ENCODE measurements at regions not wholly inside any gene's neighbourhood (a gene's known extent, or its start where the extent isn't known, plus 50 kb on each side); places are given as distances from the start of the nearest gene placed in this dataset.

GRCh38 chr12:114783089-114783618 is 99.2 kb upstream of the TBX3 start:
- H3K4me3 ChIP-seq (ENCODE audit: low read depth, low read length), result no peak overlapping the region
- DNase-seq (ENCODE audit: low read depth), result no peak

- DNase-seq (ENCODE audit: low read depth), result no peak
These were observed 96.9 kb upstream of the TBX3 start for GRCh38 chr12:114780746-114781399.

GRCh38 chr12:114779647-114780046 is 95.7 kb upstream of the TBX3 start:
- H3K4me3 ChIP-seq (ENCODE audit: low read depth, low read length), result no peak overlapping the region
- DNase-seq (ENCODE audit: low read depth), result no peak

More at GRCh38 chr12:114780746-114781399, 96.9 kb upstream of the TBX3 start:
- H3K4me3 ChIP-seq (ENCODE audit: low read depth, low read length), result no peak overlapping the region

GRCh38 chr12:114779186-114779585 is 95.2 kb upstream of the TBX3 start:
- DNase-seq (ENCODE audit: low read depth), result no peak
- no peak overlapping the region for H3K4me3 ChIP-seq (ENCODE audit: low read depth, low read length)

GRCh38 chr12:114776731-114777442 is 92.9 kb upstream of the TBX3 start:
- no peak for DNase-seq (ENCODE audit: low read depth)
- no peak overlapping the region for H3K4me3 ChIP-seq (ENCODE audit: low read depth, low read length)

GRCh38 chr12:114774699-114775098 is 90.7 kb upstream of the TBX3 start:
- no peak for DNase-seq (ENCODE audit: low read depth)
- H3K4me3 ChIP-seq (ENCODE audit: low read depth, low read length), result no peak overlapping the region

GRCh38 chr12:114774197-114774596 is 90.2 kb upstream of the TBX3 start:
- H3K4me3 ChIP-seq (ENCODE audit: low read depth, low read length), result no peak overlapping the region

GRCh38 chr12:114770323-114770722 is 86.3 kb upstream of the TBX3 start:
- H3K4me3 ChIP-seq (ENCODE audit: low read depth, low read length), result no peak overlapping the region
- no peak for DNase-seq (ENCODE audit: low read depth)

More at GRCh38 chr12:114774197-114774596, 90.2 kb upstream of the TBX3 start:
- no peak for DNase-seq (ENCODE audit: low read depth)

- no peak overlapping the region for H3K4me3 ChIP-seq (ENCODE audit: low read depth, low read length)
- no peak for DNase-seq (ENCODE audit: low read depth)
These were observed 85.7 kb upstream of the TBX3 start for GRCh38 chr12:114769634-114770033.

GRCh38 chr12:114767906-114768722 is 84.1 kb upstream of the TBX3 start:
- H3K4me3 ChIP-seq (ENCODE audit: low read depth, low read length), result no peak overlapping the region
- DNase-seq (ENCODE audit: low read depth), result no peak

- no peak overlapping the region for H3K4me3 ChIP-seq (ENCODE audit: low read depth, low read length)
- no peak for DNase-seq (ENCODE audit: low read depth)
These were observed 83.2 kb upstream of the TBX3 start for GRCh38 chr12:114767084-114767760.

- DNase-seq (ENCODE audit: low read depth), result no peak
- no peak overlapping the region for H3K4me3 ChIP-seq (ENCODE audit: low read depth, low read length)
These were observed 82.2 kb upstream of the TBX3 start for GRCh38 chr12:114765960-114766691.

- no peak overlapping the region for H3K4me3 ChIP-seq (ENCODE audit: low read depth, low read length)
- no peak for DNase-seq (ENCODE audit: low read depth)
These were observed 80.5 kb upstream of the TBX3 start for GRCh38 chr12:114764510-114764909.

GRCh38 chr12:114762490-114763110 is 78.6 kb upstream of the TBX3 start:
- no peak overlapping the region for H3K4me3 ChIP-seq (ENCODE audit: low read depth, low read length)
- DNase-seq (ENCODE audit: low read depth), result peak; percentile 65

- DNase-seq (ENCODE audit: low read depth), result no peak
- H3K4me3 ChIP-seq (ENCODE audit: low read depth, low read length), result no peak overlapping the region
These were observed 76.3 kb upstream of the TBX3 start for GRCh38 chr12:114760151-114760877.

- DNase-seq (ENCODE audit: low read depth), result no peak
- H3K4me3 ChIP-seq (ENCODE audit: low read depth, low read length), result no peak overlapping the region
These were observed 75.7 kb upstream of the TBX3 start for GRCh38 chr12:114759635-114760034.

- DNase-seq (ENCODE audit: low read depth), result no peak
- H3K4me3 ChIP-seq (ENCODE audit: low read depth, low read length), result no peak overlapping the region
These were observed 73.8 kb upstream of the TBX3 start for GRCh38 chr12:114757684-114758325.

All from skeletal muscle cell (primary cell).